SU-DHL-6 (cell line): ENCODE measurements at regions not wholly inside any gene's neighbourhood (a gene's known extent, or its start where the extent isn't known, plus 50 kb on each side); places are given as distances from the start of the nearest gene placed in this dataset.

Experiments used
- H2AFZ ChIP-seq: fragments of 200-600 bp; sonication (generic); 2 replicates; pipeline ENCODE4 v1.6.1; 2014; ENCODE audit warnings: low read depth, mild to moderate bottlenecking, moderate library complexity, mixed read lengths, antibody characterized with exemption, low read length; ENCODE audit not compliant: severe bottlenecking
- H3F3A ChIP-seq: fragments of 200-600 bp; shearing (Covaris generic); 2 replicates; pipeline ENCODE4 v1.6.0; 2016; ENCODE audit warnings: antibody characterized with exemption, mild to moderate bottlenecking; ENCODE audit not compliant: insufficient read depth
- H3K27ac ChIP-seq: fragments of 200-600 bp; sonication (generic); 2 replicates; pipeline ENCODE4 v1.5.1; 2016; ENCODE audit warnings: low read depth, mild to moderate bottlenecking, low read length, moderate library complexity, mixed read lengths
- H3K27me3 ChIP-seq: fragments of 200-600 bp; sonication (generic), shearing (Covaris generic); 2 replicates; pipeline ENCODE4 v1.6.0; 2014; ENCODE audit warnings: mild to moderate bottlenecking, low read length
- H3K36me3 ChIP-seq: fragments of 200-600 bp; sonication (generic); 2 replicates; pipeline ENCODE4 v1.6.1; 2014; ENCODE audit warnings: mild to moderate bottlenecking, low read length, mixed read lengths
- H3K4me2 ChIP-seq: fragments of 300-600, 200-600 bp; shearing (Covaris generic), sonication (generic); 2 replicates; pipeline ENCODE4 v1.6.0; 2014; ENCODE audit warnings: low read length, low read depth, mild to moderate bottlenecking; ENCODE audit not compliant: poor library complexity, severe bottlenecking
- H3K4me3 ChIP-seq: fragments of 200-600 bp; sonication (generic); 2 replicates; pipeline ENCODE4 v1.5.1; 2014; ENCODE audit warnings: antibody characterized with exemption, low read length, mild to moderate bottlenecking, mixed read lengths; ENCODE audit not compliant: insufficient read depth, poor library complexity, severe bottlenecking
- H3K79me2 ChIP-seq: fragments of 200-600 bp; sonication (generic); 2 replicates; pipeline ENCODE4 v1.6.1; 2014; ENCODE audit warnings: mild to moderate bottlenecking, low read length, moderate library complexity; ENCODE audit not compliant: insufficient read depth
- H3K9ac ChIP-seq: fragments of 200-600 bp; sonication (generic); 2 replicates; pipeline ENCODE4 v1.7.0; 2014; ENCODE audit warnings: mild to moderate bottlenecking, low read length
- H3K9me2 ChIP-seq: fragments of 200-600 bp; sonication (generic); replicated peaks from 2 replicates; pipeline ENCODE4 v1.6.1; 2014; ENCODE audit warnings: low read length; ENCODE audit not compliant: insufficient read depth
- H3K9me3 ChIP-seq: fragments of 200-600 bp; sonication (generic); 2 replicates; pipeline ENCODE4 v1.6.1; 2014; ENCODE audit warnings: low read length, mixed read lengths; ENCODE audit not compliant: insufficient read depth
- H4K20me1 ChIP-seq: fragments of 200-600 bp; sonication (generic); 2 replicates; pipeline ENCODE4 v1.6.1; 2014; ENCODE audit warnings: low read depth, mild to moderate bottlenecking, antibody characterized with exemption, low read length, moderate library complexity, mixed read lengths
- EZH2phosphoT487 ChIP-seq: fragments of 200-600 bp; sonication (generic), shearing (Covaris generic); conservative IDR thresholded peaks from 2 replicates; pipeline ENCODE4 v1.6.1; 2018; ENCODE audit warnings: mild to moderate bottlenecking, antibody characterized with exemption, low read length, moderate library complexity, mixed read lengths
- TF ChIP-seq, protein P1 (sequence below): fragments of 200-600 bp; sonication (generic); IDR thresholded peaks from one replicate; pipeline ENCODE4 v1.5.1; 2017; ENCODE audit warnings: antibody characterized with exemption, mild to moderate bottlenecking, low read length, moderate library complexity; ENCODE audit not compliant: insufficient read depth, poor library complexity, severe bottlenecking

DNA sequence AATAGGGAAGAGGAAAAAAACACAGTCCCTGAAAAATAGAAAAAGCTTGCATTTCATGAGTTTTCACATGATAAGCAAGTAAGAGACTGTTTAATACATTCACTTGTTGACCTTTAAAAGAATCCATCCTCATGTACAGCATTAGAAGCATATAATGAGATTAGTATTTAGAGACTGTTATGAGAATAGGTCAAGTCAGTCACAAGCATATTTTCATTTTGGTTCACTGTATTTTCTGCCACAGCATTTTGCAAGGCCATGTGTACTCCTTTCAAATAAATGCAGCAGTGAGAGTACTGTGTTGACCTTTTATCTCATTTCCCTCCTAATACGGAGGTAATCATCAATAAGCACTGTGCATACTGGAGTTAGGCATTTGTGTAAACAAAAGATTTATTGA, 162.2 kb upstream of the SETMAR start:
- H3K4me2 ChIP-seq, result no peak overlapping the region
- H4K20me1 ChIP-seq, result no peaks in the 10 kb centered on the region
- no peaks in the 10 kb centered on the region for H3K27me3 ChIP-seq
- no peaks in the 10 kb centered on the region for H3K9me2 ChIP-seq
- no peaks in the 10 kb centered on the region for H3K36me3 ChIP-seq
- H3K4me3 ChIP-seq, result no peak overlapping the region
- no peaks in the 10 kb centered on the region for H3K79me2 ChIP-seq
- H3K9ac ChIP-seq, result no peak overlapping the region
- no peaks in the 10 kb centered on the region for H3K9me3 ChIP-seq
- TF ChIP-seq, protein P1, sequence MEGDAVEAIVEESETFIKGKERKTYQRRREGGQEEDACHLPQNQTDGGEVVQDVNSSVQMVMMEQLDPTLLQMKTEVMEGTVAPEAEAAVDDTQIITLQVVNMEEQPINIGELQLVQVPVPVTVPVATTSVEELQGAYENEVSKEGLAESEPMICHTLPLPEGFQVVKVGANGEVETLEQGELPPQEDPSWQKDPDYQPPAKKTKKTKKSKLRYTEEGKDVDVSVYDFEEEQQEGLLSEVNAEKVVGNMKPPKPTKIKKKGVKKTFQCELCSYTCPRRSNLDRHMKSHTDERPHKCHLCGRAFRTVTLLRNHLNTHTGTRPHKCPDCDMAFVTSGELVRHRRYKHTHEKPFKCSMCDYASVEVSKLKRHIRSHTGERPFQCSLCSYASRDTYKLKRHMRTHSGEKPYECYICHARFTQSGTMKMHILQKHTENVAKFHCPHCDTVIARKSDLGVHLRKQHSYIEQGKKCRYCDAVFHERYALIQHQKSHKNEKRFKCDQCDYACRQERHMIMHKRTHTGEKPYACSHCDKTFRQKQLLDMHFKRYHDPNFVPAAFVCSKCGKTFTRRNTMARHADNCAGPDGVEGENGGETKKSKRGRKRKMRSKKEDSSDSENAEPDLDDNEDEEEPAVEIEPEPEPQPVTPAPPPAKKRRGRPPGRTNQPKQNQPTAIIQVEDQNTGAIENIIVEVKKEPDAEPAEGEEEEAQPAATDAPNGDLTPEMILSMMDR, result no peak
- no peak for TF ChIP-seq EZH2phosphoT487
- H3F3A ChIP-seq, result no peaks in the 10 kb centered on the region; the same call in 1 of the 2 replicates
- no peak overlapping the region for H2AFZ ChIP-seq
- no peak overlapping the region for H3K27ac ChIP-seq

DNA sequence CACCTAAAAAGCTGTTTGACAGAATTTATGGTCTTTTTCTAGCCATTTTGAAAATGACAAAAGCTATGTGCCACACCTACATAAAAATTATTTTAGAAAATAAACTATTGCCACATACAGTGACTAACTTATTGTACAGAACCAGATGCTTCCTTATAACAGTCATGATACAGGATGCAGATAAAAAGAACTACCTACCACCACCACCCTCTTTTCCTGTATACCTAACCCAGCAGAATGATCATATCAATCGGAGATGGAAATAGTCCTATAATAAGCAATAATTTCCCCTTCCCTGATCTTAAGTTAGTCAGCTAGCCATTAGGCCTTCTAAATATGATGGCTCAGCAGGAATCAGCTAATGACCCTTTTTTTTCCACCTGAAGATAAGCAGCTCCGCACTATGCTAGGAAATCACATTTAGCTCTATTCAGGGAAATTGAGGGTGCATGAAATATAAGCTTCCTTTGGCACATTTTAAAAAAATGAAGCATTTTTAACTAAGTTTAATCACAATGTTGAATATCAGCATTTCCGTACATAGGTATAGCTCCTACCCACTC, 155.5 kb upstream of the SETMAR start:
- no peaks in the 10 kb centered on the region for H4K20me1 ChIP-seq
- no peak overlapping the region for H3K9ac ChIP-seq
- H3K9me3 ChIP-seq, result no peaks in the 10 kb centered on the region
- no peaks in the 10 kb centered on the region for H3K79me2 ChIP-seq
- no peaks in the 10 kb centered on the region for H3K36me3 ChIP-seq
- no peak overlapping the region for H2AFZ ChIP-seq
- no peaks in the 10 kb centered on the region for H3K27me3 ChIP-seq
- no peak overlapping the region for H3K4me2 ChIP-seq
- H3K4me3 ChIP-seq, result no peak overlapping the region
- no peaks in the 10 kb centered on the region for H3K9me2 ChIP-seq
- H3F3A ChIP-seq, result no peaks in the 10 kb centered on the region
- TF ChIP-seq EZH2phosphoT487, result no peak
- TF ChIP-seq, protein P1, result no peak
- no peak overlapping the region for H3K27ac ChIP-seq

DNA sequence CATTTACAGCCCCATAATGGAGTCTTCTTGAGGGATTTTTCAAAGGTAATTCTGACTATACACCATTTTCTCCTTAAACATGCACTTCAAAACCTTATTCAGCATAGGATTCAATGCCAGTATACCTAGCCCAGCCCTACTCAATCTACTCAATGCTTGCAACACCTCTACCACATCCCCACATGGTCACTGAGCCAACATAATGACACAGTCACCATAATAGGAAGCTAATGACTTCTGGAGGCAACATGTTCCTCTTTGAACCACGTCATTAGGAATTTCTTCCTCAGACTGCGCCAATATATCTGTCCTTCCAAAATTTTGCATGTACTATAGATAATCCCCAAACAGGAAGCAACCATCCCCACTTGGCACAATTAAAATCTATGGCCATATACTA, 153.9 kb upstream of the SETMAR start:
- H3K27ac ChIP-seq, result no peak overlapping the region
- H3K4me2 ChIP-seq, result no peak overlapping the region
- H3F3A ChIP-seq, result no peaks in the 10 kb centered on the region
- no peak overlapping the region for H3K4me3 ChIP-seq
- H3K9ac ChIP-seq, result no peak overlapping the region
- H4K20me1 ChIP-seq, result no peaks in the 10 kb centered on the region
- no peaks in the 10 kb centered on the region for H3K79me2 ChIP-seq
- H2AFZ ChIP-seq, result no peak overlapping the region
- TF ChIP-seq, protein P1, result no peak
- TF ChIP-seq EZH2phosphoT487, result no peak
- H3K9me3 ChIP-seq, result no peaks in the 10 kb centered on the region
- no peaks in the 10 kb centered on the region for H3K27me3 ChIP-seq
- no peaks in the 10 kb centered on the region for H3K36me3 ChIP-seq
- H3K9me2 ChIP-seq, result no peaks in the 10 kb centered on the region
